Kasumi-1 (cell line): ENCODE measurements at regions not wholly inside any gene's neighbourhood (a gene's known extent, or its start where the extent isn't known, plus 50 kb on each side); places are given as distances from the start of the nearest gene placed in this dataset.
A peak's percentile ranks its signal among the peaks of the same experiment; 100 is the strongest.

ENCODE experiments used
- DNase-seq, 2 experiments: peaks; one replicate each; lab custom pipeline; 2025; lab: John Stamatoyannopoulos, UW

- DNase-seq: no peak
These were observed 60.2 kb downstream of the ADAMTS1 start for GRCh38 chr21:26784974-26785373.

GRCh38 chr21:26783466-26784195 lies 61.6 kb downstream of the ADAMTS1 start:
- no peak for DNase-seq

GRCh38 chr21:26782747-26783146 lies 62.5 kb downstream of the ADAMTS1 start:
- DNase-seq: no peak

- DNase-seq: no peak
These were observed 62.9 kb downstream of the ADAMTS1 start for GRCh38 chr21:26782331-26782730.

GRCh38 chr21:26781331-26781730 lies 63.9 kb downstream of the ADAMTS1 start:
- DNase-seq: no peak

- DNase-seq: no peak
These were observed 68.0 kb downstream of the ADAMTS1 start for GRCh38 chr21:26777166-26777565.

GRCh38 chr21:26776310-26777021 lies 68.7 kb downstream of the ADAMTS1 start:
- DNase-seq: no peak

GRCh38 chr21:26773058-26773457 lies 72.2 kb downstream of the ADAMTS1 start:
- DNase-seq: no peak

GRCh38 chr21:26769613-26770188 lies 75.5 kb downstream of the ADAMTS1 start:
- DNase-seq: peak; percentile 47 to 54

GRCh38 chr21:26766826-26767325 lies 78.3 kb downstream of the ADAMTS1 start:
- DNase-seq: no peak

GRCh38 chr21:26761174-26761915 lies 83.9 kb downstream of the ADAMTS1 start:
- DNase-seq: no peak

- no peak for DNase-seq
These were observed 85.5 kb downstream of the ADAMTS1 start for GRCh38 chr21:26759731-26760130.

GRCh38 chr21:26758083-26758880 lies 86.9 kb downstream of the ADAMTS1 start:
- DNase-seq: no peak

GRCh38 chr21:26756491-26757159 lies 88.6 kb downstream of the ADAMTS1 start:
- no peak for DNase-seq

GRCh38 chr21:26754853-26755252 lies 90.4 kb downstream of the ADAMTS1 start:
- no peak for DNase-seq

GRCh38 chr21:26753822-26754221 lies 91.4 kb downstream of the ADAMTS1 start:
- DNase-seq: no peak

- no peak for DNase-seq
These were observed 92.4 kb downstream of the ADAMTS1 start for GRCh38 chr21:26752849-26753248.

GRCh38 chr21:26751305-26751704 lies 93.9 kb downstream of the ADAMTS1 start:
- DNase-seq: peak in 1 of 2 experiments; percentile 31

- DNase-seq: no peak
These were observed 97.1 kb downstream of the ADAMTS1 start for GRCh38 chr21:26748066-26748465.

- DNase-seq: no peak
These were observed 98.0 kb downstream of the ADAMTS1 start for GRCh38 chr21:26747216-26747615.

GRCh38 chr21:26743524-26743923 lies 101.7 kb downstream of the ADAMTS1 start:
- DNase-seq: no peak
